GM23338 (cell line): ENCODE measurements at regions not wholly inside any gene's neighbourhood (a gene's known extent, or its start where the extent isn't known, plus 50 kb on each side); places are given as distances from the start of the nearest gene placed in this dataset.

ENCODE experiments used
- ATAC-seq: fragments of 200-7000 bp; cut with Tn5 transposase; 3 replicates; pipeline ENCODE4 v1.9.1; 2020
- DNase-seq: peaks from one replicate; pipeline ENCODE4 v3.0.0-alpha.2; 2015; ENCODE audit warnings: low spot score
- H2AFZ ChIP-seq: fragments of 200-600 bp; sonication (generic); 2 replicates; pipeline ENCODE4 v1.8.0; 2016; ENCODE audit warnings: antibody characterized with exemption, mild to moderate bottlenecking, moderate library complexity
- H3F3A ChIP-seq: fragments of 200-600 bp; sonication (generic); replicated peaks from 2 replicates; pipeline ENCODE4 v1.8.0; 2017; ENCODE audit warnings: antibody characterized with exemption, mixed run types, low read depth
- H3K27ac ChIP-seq: fragments of 200-600 bp; sonication (generic); 2 replicates; pipeline ENCODE4 v1.6.1; 2016; ENCODE audit warnings: low read depth
- H3K27me3 ChIP-seq: fragments of 200-600 bp; sonication (generic); 2 replicates; pipeline ENCODE4 v1.8.0; 2016; ENCODE audit warnings: mild to moderate bottlenecking, mixed run types, moderate library complexity; ENCODE audit not compliant: insufficient read depth
- H3K36me3 ChIP-seq: fragments of 200-600 bp; sonication (generic); 2 replicates; pipeline ENCODE4 v1.8.0; 2016; ENCODE audit warnings: mild to moderate bottlenecking; ENCODE audit not compliant: insufficient read depth
- H3K4me1 ChIP-seq: fragments of 200-600 bp; sonication (generic); 2 replicates; pipeline ENCODE4 v1.8.0; 2016; ENCODE audit warnings: mild to moderate bottlenecking, moderate library complexity; ENCODE audit not compliant: insufficient read depth
- H3K4me2 ChIP-seq: fragments of 200-600 bp; sonication (generic); 2 replicates; pipeline ENCODE4 v1.7.1; 2017; ENCODE audit warnings: mixed run types
- H3K4me3 ChIP-seq: fragments of 200-600 bp; sonication (generic); 2 replicates; pipeline ENCODE4 v1.6.1; 2016; ENCODE audit warnings: mixed run types
- H3K79me2 ChIP-seq: fragments of 200-600 bp; sonication (generic); replicated peaks from 2 replicates; pipeline ENCODE4 v1.8.0; 2017; ENCODE audit warnings: mild to moderate bottlenecking; ENCODE audit not compliant: insufficient read depth
- H3K9me2 ChIP-seq: fragments of 200-600 bp; sonication (generic); 2 replicates; pipeline ENCODE4 v1.8.0; 2017; ENCODE audit not compliant: insufficient read depth
- H4K20me1 ChIP-seq: fragments of 200-600 bp; sonication (generic); replicated peaks from 2 replicates; pipeline ENCODE4 v1.8.0; 2017; ENCODE audit warnings: mild to moderate bottlenecking; ENCODE audit not compliant: insufficient read depth
- H3K27ac Mint-ChIP-seq: 2 replicates; pipeline ENCODE4 v1.8.0; 2020; ENCODE audit warnings: inconsistent platforms, mild to moderate bottlenecking, moderate library complexity, mixed read lengths
- H3K27me3 Mint-ChIP-seq: 3 replicates; pipeline ENCODE4 v1.8.0; 2022; ENCODE audit warnings: low read depth, mild to moderate bottlenecking, moderate library complexity, mixed read lengths, inconsistent platforms; ENCODE audit not compliant: insufficient read depth, poor library complexity
- H3K36me3 Mint-ChIP-seq: 3 replicates; pipeline ENCODE4 v1.8.0; 2021; ENCODE audit warnings: low read depth, mild to moderate bottlenecking, inconsistent platforms, moderate library complexity, mixed read lengths
- H3K4me1 Mint-ChIP-seq: 3 replicates; pipeline ENCODE4 v1.8.0; 2020; ENCODE audit warnings: mild to moderate bottlenecking, inconsistent platforms, mixed read lengths
- H3K4me3 Mint-ChIP-seq: 3 replicates; pipeline ENCODE4 v1.8.0; 2021; ENCODE audit warnings: moderate library complexity, mild to moderate bottlenecking, inconsistent platforms, mixed read lengths
- H3K9me3 Mint-ChIP-seq: 3 replicates; pipeline ENCODE4 v1.8.0; 2020; ENCODE audit warnings: moderate library complexity, mild to moderate bottlenecking, inconsistent platforms, mixed read lengths
- POLR2AphosphoS5 ChIP-seq: IDR thresholded peaks from 2 replicates; pipeline ENCODE4 v1.6.1; 2016; ENCODE audit warnings: antibody characterized with exemption, low read depth
- ZNF114 ChIP-seq: fragments of 250-450 bp; sonication (Bioruptor Pico); IDR thresholded peaks from 2 replicates; pipeline ENCODE4 v1.5.0; 2020; ENCODE audit warnings: mild to moderate bottlenecking, moderate library complexity
- TF ChIP-seq, protein P1 (sequence below): fragments of 250-450 bp; sonication (Bioruptor Pico); IDR thresholded peaks from 2 replicates; pipeline ENCODE4 v1.5.0; 2020; ENCODE audit warnings: mild to moderate bottlenecking, moderate library complexity
- TF ChIP-seq, protein P2 (sequence below): IDR thresholded peaks from one replicate; pipeline ENCODE4 v1.6.1; 2018; ENCODE audit warnings: antibody characterized with exemption; ENCODE audit not compliant: unreplicated experiment

DNA sequence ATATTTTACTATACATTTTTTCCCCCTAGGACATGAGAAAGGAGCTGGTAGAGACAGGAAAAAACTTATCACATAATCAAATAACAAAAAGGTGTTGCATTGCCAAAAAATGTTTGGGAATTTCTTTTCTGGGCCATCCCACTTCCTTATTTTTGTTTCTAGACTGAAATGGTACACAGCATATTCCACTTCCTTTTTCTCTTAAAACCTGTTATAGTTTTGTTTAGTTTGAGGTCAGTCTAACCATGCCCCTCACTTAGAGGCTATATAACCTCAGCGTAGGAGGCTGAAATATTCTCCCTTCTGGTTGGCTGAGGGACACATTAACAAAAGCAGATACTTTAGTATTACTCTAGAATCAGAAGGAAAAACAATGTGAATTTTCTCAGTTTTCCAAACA is 323.9 kb downstream of the GJA1 start:
- Mint-ChIP-seq H3K27me3 (no peaks in the 10 kb centered on the region), H3K9me3 (no peaks in the 10 kb centered on the region), H3K4me3 (no peak overlapping the region), H3K27ac (no peak overlapping the region), H3K36me3 (no peaks in the 10 kb centered on the region), H3K4me1 (no peaks in the 10 kb centered on the region)
- no peaks in the 10 kb centered on the region for H3K79me2 ChIP-seq
- no peaks in the 10 kb centered on the region for H3K9me2 ChIP-seq
- H3K4me1 ChIP-seq, result no peaks in the 10 kb centered on the region
- no peaks in the 10 kb centered on the region for H3K36me3 ChIP-seq
- TF ChIP-seq, protein P1, sequence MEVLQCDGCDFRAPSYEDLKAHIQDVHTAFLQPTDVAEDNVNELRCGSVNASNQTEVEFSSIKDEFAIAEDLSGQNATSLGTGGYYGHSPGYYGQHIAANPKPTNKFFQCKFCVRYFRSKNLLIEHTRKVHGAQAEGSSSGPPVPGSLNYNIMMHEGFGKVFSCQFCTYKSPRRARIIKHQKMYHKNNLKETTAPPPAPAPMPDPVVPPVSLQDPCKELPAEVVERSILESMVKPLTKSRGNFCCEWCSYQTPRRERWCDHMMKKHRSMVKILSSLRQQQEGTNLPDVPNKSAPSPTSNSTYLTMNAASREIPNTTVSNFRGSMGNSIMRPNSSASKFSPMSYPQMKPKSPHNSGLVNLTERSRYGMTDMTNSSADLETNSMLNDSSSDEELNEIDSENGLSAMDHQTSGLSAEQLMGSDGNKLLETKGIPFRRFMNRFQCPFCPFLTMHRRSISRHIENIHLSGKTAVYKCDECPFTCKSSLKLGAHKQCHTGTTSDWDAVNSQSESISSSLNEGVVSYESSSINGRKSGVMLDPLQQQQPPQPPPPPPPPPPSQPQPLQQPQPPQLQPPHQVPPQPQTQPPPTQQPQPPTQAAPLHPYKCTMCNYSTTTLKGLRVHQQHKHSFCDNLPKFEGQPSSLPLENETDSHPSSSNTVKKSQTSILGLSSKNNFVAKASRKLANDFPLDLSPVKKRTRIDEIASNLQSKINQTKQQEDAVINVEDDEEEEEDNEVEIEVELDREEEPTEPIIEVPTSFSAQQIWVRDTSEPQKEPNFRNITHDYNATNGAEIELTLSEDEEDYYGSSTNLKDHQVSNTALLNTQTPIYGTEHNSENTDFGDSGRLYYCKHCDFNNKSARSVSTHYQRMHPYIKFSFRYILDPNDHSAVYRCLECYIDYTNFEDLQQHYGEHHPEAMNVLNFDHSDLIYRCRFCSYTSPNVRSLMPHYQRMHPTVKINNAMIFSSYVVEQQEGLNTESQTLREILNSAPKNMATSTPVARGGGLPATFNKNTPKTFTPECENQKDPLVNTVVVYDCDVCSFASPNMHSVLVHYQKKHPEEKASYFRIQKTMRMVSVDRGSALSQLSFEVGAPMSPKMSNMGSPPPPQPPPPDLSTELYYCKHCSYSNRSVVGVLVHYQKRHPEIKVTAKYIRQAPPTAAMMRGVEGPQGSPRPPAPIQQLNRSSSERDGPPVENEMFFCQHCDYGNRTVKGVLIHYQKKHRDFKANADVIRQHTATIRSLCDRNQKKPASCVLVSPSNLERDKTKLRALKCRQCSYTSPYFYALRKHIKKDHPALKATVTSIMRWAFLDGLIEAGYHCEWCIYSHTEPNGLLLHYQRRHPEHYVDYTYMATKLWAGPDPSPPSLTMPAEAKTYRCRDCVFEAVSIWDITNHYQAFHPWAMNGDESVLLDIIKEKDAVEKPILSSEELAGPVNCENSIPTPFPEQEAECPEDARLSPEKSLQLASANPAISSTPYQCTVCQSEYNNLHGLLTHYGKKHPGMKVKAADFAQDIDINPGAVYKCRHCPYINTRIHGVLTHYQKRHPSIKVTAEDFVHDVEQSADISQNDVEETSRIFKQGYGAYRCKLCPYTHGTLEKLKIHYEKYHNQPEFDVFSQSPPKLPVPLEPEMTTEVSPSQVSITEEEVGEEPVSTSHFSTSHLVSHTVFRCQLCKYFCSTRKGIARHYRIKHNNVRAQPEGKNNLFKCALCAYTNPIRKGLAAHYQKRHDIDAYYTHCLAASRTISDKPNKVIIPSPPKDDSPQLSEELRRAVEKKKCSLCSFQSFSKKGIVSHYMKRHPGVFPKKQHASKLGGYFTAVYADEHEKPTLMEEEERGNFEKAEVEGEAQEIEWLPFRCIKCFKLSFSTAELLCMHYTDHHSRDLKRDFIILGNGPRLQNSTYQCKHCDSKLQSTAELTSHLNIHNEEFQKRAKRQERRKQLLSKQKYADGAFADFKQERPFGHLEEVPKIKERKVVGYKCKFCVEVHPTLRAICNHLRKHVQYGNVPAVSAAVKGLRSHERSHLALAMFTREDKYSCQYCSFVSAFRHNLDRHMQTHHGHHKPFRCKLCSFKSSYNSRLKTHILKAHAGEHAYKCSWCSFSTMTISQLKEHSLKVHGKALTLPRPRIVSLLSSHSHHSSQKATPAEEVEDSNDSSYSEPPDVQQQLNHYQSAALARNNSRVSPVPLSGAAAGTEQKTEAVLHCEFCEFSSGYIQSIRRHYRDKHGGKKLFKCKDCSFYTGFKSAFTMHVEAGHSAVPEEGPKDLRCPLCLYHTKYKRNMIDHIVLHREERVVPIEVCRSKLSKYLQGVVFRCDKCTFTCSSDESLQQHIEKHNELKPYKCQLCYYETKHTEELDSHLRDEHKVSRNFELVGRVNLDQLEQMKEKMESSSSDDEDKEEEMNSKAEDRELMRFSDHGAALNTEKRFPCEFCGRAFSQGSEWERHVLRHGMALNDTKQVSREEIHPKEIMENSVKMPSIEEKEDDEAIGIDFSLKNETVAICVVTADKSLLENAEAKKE (CRISPR knock-in tag), result no peak
- no peak for TF ChIP-seq ZNF114 (CRISPR knock-in tag)
- no peak for TF ChIP-seq POLR2AphosphoS5
- TF ChIP-seq, protein P2, sequence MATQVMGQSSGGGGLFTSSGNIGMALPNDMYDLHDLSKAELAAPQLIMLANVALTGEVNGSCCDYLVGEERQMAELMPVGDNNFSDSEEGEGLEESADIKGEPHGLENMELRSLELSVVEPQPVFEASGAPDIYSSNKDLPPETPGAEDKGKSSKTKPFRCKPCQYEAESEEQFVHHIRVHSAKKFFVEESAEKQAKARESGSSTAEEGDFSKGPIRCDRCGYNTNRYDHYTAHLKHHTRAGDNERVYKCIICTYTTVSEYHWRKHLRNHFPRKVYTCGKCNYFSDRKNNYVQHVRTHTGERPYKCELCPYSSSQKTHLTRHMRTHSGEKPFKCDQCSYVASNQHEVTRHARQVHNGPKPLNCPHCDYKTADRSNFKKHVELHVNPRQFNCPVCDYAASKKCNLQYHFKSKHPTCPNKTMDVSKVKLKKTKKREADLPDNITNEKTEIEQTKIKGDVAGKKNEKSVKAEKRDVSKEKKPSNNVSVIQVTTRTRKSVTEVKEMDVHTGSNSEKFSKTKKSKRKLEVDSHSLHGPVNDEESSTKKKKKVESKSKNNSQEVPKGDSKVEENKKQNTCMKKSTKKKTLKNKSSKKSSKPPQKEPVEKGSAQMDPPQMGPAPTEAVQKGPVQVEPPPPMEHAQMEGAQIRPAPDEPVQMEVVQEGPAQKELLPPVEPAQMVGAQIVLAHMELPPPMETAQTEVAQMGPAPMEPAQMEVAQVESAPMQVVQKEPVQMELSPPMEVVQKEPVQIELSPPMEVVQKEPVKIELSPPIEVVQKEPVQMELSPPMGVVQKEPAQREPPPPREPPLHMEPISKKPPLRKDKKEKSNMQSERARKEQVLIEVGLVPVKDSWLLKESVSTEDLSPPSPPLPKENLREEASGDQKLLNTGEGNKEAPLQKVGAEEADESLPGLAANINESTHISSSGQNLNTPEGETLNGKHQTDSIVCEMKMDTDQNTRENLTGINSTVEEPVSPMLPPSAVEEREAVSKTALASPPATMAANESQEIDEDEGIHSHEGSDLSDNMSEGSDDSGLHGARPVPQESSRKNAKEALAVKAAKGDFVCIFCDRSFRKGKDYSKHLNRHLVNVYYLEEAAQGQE, result no peak
- no peaks in the 10 kb centered on the region for H4K20me1 ChIP-seq
- no peak overlapping the region for H3K4me2 ChIP-seq
- H3K27me3 ChIP-seq, result no peaks in the 10 kb centered on the region
- no peak overlapping the region for H3K27ac ChIP-seq
- no peak overlapping the region for H2AFZ ChIP-seq
- ATAC-seq (no peak), DNase-seq (no peak)
- H3F3A ChIP-seq, result no peaks in the 10 kb centered on the region
- no peak overlapping the region for H3K4me3 ChIP-seq
